Activated gamma-delta T cell treated with Interleukin-2 at 50 U/mL for 16 hours (primary cell): ENCODE measurements at regions not wholly inside any gene's neighbourhood (a gene's known extent, or its start where the extent isn't known, plus 50 kb on each side); places are given as distances from the start of the nearest gene placed in this dataset.
A peak's percentile ranks its signal among the peaks of the same experiment; 100 is the strongest.

Experiments
- DNase-seq: peaks from one replicate; pipeline ENCODE4 v3.0.0-alpha.2; 2020

GRCh38 chr1:181142096-181142958 is 53.8 kb downstream of the IER5 start:
- peak; percentile 89 for DNase-seq

GRCh38 chr1:181143102-181143859 is 54.8 kb downstream of the IER5 start:
- no peak for DNase-seq

GRCh38 chr1:181144238-181144637 is 55.7 kb downstream of the IER5 start:
- DNase-seq: no peak

GRCh38 chr1:181148636-181149035 is 60.1 kb downstream of the IER5 start:
- no peak for DNase-seq

- peak; percentile 69 for DNase-seq
Observed at GRCh38 chr1:181149326-181150125, 61.0 kb downstream of the IER5 start.

- DNase-seq: no peak
Observed at GRCh38 chr1:181150273-181150672, 61.8 kb downstream of the IER5 start.

GRCh38 chr1:181150842-181151241 is 62.3 kb downstream of the IER5 start:
- DNase-seq: no peak

- no peak for DNase-seq
Observed at GRCh38 chr1:181151378-181152326, 63.2 kb downstream of the IER5 start.

- DNase-seq: no peak
Observed at GRCh38 chr1:181152892-181153633, 64.6 kb downstream of the IER5 start.

- no peak for DNase-seq
Observed at GRCh38 chr1:181153634-181153961, 65.1 kb downstream of the IER5 start.

GRCh38 chr1:181155339-181155738 is 66.8 kb downstream of the IER5 start:
- no peak for DNase-seq

- peak; percentile 31 for DNase-seq
Observed at GRCh38 chr1:181159451-181160140, 71.1 kb downstream of the IER5 start.

GRCh38 chr1:181160322-181160721 is 71.8 kb downstream of the IER5 start:
- DNase-seq: no peak

GRCh38 chr1:181160998-181161870 is 72.7 kb downstream of the IER5 start:
- no peak for DNase-seq

GRCh38 chr1:181163662-181164061 is 75.2 kb downstream of the IER5 start:
- no peak for DNase-seq

- DNase-seq: peak; percentile 72
Observed at GRCh38 chr1:181166377-181167196, 78.1 kb downstream of the IER5 start.

- no peak for DNase-seq
Observed at GRCh38 chr1:181169281-181169865, 80.9 kb downstream of the IER5 start.

GRCh38 chr1:181170194-181170593 is 81.7 kb downstream of the IER5 start:
- DNase-seq: no peak
